HG03432 (cell line): ENCODE measurements at regions not wholly inside any gene's neighbourhood (a gene's known extent, or its start where the extent isn't known, plus 50 kb on each side); places are given as distances from the start of the nearest gene placed in this dataset.
"Not testable (repeated sequence)": the region's sequence is repeated elsewhere in the genome, so short reads cannot be mapped to it uniquely, and the experiment has no call there.

Experiments used
- ATAC-seq: cut with Tn5 transposase; IDR thresholded peaks from one replicate; pipeline ENCODE4 v1.9.1; 2021; ENCODE audit warnings: mild to moderate bottlenecking, moderate library complexity; ENCODE audit not compliant: unreplicated experiment

DNA sequence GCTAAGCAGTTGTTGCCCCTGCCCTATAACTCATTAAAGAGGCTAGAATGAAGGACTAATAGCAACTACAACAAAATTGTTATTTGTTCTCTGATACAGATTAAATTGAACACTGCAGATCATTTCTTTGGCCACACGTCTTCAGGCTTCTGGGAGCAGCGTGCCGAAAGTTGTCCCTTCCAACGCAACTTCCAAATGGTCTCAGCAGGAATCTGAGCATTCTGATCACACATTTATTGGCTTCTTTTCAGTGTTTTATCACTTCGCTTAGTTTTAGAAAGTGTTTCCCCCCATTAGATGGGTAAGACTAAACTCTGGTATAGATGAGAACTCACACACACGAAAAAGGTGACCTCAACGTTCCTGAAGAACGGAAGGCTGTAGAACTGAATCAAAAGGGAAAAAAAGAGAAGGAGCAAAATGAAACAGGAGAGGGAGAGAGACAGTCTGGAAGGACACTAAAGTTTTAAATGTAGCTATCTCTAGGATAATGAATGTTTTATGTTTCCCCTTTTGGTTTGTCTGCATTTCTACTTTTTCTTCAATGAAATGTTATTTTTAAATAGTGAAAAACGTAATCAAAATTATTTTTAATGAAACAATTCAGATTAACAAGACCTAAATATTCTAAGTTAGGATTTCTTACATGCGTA lies 336.5 kb downstream of the RRAGC start:
- no peak for ATAC-seq

DNA sequence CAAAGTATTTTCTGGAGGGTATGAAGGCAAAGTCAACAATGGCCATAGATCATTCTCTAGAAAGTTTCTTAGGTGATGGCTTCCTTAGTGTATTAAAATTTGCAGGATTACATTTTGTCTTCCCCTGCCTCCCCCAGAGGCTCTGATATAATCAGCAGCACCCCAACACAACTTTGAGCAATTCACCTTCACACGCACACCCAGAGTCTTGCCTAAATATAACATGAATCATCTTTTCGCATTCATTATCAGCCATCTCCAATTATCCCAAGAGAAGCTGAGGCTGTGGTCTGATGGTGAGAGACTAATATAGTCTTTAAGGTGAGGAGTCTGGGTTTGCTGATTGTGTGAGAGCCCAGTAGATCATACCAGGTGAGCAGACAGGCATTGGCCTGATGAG lies 343.0 kb downstream of the RRAGC start:
- no peak for ATAC-seq

DNA sequence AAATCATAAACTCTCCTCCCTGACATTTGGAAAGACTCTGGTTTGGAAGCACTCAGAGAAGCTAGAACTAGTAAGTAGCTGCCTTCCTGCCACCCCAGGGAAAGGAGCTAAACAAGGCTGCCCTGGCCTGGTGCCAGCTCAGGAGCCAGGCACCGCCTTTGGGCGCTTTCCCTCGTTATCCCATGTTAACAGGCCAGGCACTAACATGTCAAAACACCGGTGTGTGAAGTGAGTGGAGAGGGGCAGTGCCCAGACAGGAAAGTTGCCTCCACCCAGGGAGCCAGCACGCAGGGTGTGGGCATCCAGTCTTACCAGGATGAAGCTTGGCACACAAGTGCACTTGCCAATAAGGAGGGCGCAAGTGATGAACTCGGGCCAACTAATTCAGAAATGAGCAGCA lies 346.8 kb downstream of the RRAGC start:
- no peak for ATAC-seq

DNA sequence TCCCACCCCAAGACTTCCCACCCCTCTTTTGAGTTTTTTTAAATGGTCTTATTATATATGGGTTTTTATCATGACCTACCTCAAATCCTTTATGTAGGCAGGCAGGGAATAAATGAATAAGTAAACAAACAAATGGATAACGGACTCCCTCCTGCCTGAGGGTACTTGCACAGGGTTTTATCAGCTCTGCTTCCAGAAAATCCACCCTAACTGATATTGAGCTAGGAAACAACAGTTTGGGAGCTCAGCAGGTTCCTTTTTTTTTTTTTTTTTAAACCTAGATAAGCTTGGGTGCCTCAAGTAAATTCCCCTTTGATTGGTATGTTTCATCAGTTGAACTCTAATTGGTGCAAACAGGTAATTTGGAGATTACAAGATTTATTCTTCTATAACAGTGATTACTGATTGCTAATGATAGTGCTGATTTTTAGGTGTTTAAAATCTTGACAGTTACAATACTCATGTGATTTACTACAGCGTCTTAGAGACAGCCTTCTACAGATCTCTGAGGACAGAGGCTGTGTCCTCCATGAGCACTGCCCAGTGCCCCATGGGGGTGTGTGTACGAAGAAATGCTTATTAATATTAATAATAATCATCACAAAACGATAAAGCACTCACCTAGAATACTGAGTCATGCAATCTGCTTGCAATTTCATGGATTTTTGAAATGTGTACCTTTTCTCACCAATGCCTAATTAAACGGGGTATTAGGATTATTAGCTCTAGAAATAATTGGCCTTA lies 347.4 kb downstream of the RRAGC start:
- no peak for ATAC-seq

DNA sequence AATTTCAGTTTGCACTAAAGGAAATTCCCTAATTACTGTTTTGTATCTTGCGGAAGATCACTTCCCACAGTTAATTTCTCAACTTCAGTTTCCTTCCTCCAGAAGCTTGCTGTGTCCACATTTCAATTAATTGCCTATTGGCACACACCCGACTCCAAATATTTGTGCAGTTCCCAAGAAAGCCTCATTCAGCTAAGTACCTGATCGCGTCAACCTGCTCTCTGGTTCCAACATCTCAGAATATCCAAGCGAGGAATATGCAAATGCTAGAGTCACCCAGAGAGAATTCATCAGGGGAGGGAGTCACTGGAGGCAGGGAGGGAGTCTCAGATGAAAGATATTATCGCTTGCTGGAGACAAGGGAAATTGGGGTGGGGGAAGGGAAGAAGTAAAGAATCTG lies 351.3 kb downstream of the RRAGC start:
- no peak for ATAC-seq

DNA sequence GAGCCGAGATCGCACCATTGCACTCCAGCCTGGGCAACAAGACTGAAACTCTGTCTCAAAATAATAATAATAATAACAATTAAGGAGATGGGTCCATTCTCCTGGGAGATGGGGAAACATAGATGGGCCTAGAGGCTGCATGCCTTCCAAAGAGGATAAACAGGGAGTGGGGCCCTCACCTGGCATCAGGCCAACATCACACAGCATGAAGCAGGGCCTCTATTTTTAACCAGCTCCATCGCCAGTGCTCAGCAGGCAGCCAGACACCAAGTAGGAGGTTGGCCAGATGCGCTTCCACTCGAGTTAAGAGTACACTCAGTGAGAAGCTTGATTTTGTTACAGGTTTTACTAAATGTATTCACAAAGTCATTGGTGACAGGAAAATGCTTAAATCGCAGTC lies 352.0 kb downstream of the RRAGC start:
- no peak for ATAC-seq

DNA sequence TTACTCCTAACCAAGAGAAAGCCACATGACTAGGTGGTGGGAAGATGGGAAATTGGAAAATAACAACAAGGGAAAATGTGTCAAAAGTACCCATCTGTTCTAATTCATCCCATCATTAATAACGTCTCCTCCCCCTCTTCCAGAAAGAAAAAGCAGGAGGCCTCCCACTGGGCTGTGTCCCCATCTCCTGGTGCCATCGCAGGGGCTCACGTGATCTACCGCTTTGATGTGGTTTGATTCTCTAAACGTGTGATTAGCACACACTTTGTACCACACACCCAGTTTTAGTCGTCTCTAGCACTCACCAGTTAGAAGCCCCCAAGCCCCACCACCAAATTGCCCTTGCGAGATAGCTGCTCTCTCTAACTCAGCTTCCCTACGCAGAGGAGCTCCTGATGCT lies 353.6 kb downstream of the RRAGC start:
- no peak for ATAC-seq

DNA sequence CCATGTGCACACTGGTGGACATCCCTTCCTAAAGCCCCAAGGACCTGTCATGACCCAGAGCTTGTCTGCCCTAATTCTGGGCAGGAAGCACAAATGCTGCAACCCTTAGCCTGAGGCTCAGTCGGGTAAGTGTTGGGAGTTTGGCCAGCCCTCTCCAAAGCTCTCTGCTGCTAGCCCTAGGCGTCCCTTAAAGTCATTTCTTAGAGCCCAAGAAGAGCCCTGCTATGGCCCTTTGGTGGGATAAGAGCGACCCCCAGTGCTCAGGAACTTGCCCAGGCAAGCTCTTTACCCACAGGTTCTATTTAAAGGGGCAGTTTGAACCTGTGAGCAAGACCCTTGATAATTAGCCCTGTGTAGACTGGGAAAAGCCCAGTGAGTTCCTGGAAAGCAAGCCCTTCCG lies 356.8 kb downstream of the RRAGC start:
- no peak for ATAC-seq

DNA sequence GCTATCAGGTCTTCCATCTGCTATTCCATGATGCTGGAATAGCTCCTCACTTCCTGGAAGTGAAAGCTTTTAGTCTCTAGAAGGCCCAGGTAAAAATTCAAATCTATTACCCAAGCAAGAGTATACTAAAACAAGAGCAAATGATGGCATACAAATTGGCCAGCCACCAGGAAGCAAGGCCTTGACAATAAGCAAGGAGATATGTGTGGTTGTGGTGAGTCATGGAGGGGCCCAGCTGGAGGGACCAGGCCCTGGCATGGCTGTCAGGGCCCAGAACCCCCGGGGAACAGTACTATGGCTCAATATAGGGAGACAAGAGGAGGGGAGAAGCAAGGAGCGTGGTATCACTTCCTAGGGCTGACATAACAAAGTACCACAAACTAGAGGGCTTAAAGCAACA lies 358.7 kb downstream of the RRAGC start:
- ATAC-seq = no peak

DNA sequence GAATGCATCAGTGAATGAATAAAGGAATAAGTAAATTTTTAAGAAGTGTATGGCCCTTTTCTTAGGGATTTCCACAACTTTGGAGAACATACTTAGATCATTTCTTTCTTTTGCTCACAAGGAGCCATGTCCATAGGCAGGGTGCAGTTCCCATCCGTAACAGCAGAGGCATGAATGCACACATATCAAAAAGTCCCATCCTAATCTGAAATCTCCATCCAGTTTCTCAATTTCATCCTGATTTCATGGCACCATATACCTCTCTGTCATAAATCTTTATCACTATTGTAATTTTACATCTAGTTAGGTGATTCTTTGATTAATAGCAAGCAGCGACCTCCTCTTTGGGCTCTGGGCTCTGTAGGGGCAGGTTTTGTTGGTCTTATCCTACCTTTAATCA lies 359.2 kb downstream of the RRAGC start:
- no peak for ATAC-seq

DNA sequence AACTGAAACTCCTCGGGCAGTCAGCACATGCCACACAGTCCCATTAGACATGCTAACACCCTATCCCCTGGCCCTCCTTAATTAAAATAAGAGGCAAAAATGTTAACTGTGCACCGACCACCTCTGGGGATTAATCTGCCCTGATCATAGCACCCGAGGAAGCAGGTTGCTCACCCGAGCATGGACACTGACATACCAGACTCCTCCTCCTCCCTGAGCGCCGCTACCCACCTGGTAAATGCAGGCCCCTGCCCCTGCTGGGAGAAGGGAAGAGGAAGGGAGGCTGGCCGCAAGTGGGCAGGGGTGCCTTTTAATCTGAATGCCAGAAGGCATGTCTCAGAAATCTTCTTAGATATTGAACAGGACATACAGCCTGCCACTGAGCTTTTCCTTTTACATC lies 360.9 kb downstream of the RRAGC start:
- no peak for ATAC-seq

DNA sequence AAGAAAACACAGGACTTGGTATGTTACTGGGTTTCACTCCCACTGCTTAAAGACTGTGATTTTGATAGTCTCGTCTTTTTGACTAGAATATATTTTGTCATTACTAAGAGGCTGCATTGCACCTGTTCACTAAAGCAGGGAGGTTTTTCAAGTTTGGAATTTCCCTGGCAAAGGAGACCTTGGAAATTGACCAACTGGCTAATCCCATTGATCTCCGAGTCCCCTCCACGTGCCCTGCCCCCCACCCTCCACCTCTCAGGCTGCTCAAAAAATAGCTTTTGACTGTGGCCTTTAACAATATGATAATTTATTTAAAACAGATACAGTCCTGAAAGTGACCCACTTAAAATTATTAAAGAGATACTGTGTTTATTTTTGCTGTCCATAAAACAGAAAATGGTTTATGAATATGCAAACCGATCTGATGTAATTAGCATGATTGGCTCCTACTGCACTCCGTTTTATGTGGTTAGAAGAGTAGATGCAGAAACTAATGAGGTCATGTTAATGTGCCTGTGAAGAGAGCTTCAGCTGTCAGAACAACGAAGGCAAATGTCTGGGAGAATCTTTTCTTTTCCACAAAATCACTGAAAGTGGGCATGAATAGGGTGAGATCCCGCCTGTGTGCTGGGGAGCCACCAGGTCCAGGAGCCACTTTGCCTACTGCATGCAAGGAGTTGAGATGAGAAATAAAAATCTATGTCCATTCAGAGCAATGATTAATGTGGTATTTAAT lies 361.5 kb downstream of the RRAGC start:
- ATAC-seq = no peak

DNA sequence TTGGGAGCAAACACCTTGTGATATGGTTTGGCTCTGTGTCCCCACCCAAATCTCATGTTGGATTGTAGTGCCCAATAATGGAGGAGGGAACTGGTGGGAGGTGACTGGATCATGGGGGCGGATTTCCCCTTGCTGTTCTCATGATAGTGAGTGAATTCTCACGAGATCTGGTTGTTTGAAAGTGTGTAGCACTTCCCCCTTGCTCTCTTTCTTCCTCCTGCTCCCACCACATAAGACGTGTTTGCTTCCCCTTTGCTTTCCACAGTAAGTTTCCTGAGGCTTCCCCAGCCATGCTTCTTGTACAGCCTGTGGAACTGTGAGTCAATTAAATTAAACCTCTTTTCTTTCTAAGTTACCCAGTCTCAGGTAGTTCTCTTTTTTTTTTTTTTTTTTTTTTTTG lies 366.3 kb downstream of the RRAGC start:
- not testable (repeated sequence) for ATAC-seq

DNA sequence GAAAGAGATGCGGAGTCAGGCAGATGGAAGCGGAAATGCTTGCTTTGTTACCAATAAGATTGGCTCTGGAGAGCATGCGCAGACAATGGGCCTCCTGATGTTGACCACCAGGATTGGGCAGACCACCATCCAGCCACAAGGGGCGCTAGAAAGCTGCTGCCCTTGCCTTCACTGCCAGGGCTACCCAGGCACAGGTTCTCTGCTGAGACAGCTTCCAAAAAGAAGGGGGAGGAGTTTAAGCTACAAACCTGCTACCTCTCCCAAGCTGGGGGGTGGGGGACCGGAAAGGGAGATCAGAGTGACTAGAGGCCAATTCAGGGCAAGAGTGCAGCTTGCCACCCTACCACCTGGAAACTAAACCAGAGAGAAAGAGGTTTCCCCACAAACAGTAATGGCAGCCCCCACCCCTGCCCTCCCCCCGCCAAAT lies 369.7 kb downstream of the RRAGC start:
- ATAC-seq = no peak

DNA sequence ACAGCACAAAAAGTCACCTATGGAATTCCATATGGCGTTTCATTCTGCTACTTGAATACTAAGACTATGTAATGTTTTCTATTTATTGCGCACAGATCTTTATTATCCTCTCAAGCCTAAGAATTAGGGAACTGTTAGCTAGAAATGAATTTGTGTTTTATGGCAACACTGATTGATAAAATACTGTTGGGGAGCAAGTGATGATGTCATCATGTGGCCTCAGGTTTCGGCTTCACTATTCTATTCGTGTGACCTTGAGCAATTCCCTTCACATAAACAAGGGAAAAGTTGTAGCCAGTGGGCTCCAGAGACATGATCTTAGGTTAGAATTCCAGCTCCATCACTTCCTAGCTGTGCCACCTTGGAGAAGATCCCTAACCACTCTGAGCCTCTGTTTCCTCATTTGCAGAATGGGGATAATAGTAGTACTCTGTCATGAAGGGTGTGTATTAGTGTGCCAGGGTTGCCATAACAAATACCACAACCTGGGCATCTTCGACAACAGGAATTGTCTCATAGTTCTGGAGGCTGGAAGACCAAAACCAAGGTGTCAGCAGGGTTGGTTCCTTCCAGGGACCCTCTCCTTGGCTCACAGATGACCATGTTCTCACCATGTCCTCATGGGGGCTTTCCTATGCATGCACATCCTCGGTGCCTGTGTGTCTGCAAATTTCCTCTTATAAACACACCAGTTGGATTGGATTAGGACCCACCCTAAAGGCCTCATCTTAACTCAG lies 371.2 kb downstream of the RRAGC start:
- ATAC-seq = no peak

DNA sequence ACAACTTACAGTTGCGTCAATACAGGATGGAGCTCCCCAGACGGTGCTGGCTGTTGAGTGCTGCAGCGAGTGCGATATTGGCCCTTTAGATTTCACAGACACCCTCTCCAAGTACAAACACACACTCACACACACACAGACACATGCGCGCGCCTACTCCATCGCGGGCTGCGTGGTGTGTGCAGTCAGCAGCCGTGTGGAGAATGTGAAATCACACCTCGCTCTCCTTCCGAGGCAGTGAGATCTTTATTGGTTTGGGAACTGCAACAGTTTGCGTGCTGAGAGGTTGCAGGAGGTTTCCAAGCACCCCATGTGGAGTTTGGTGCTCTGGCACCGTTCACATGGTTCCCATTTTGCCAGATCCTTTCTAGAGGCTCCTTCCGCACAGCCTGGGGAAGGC lies 372.2 kb downstream of the RRAGC start:
- no peak for ATAC-seq

DNA sequence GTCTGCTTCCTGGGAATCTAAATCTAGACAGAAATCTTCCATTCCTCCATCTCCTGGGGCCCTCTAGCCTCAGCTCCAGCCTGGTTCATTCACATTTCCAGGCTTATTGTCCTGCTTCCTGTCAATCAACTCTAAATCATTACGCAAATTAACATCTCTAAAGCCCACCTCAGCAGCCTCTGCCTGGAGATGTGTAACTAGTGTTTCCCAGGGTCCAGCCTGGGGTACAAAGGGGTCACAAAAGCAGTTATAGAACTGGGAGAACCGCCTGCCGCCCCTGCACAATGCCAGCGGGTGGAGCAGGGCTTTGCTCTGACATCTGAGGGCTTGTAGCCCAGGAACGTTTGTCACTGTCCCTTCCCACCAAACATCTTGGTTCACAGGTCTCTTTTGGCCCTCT lies 373.5 kb downstream of the RRAGC start:
- ATAC-seq = no peak

DNA sequence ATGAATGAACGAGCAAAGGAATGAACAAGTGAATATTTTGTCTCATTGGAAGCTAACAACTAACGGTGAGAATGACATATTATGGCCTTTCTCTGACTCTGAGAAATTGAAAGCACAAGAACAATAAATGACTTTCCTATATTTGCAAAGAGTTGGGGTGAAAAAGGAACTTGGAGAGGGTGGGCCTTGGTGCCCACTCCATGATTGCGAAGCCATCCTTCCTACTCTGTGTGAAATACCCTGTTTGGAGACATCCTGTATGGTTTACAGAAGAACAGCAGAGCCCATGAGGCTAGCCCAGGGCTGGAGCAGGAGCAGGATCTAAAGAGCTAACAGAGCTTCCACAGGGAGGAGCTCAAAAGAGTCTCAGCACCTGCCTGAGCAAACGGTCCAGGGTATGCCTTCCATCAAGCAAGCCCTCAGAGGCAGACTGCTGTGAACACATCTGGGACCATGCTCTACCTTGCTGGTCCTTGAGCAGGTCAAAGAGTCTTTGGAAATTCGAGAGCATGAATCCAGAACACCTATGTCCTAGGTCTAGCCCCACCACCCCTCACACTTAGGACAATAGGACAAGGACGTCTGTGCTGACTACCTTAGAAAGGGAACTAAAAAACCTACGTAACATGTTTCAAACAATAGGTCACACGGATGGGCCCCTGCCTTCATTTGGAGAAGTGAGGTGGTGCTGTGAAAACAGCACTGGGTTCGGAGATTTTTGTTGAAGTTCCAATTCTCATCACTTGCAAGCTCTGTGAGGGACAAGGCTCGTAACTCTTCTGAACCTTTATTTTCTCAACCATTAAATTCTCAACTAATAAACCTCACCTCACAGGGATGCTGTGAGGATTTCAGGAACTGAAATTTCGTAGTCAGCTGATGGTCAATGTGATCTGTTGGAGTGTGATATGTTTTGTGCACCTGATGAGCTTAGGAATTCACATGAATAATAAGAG lies 377.4 kb downstream of the RRAGC start:
- no peak for ATAC-seq

DNA sequence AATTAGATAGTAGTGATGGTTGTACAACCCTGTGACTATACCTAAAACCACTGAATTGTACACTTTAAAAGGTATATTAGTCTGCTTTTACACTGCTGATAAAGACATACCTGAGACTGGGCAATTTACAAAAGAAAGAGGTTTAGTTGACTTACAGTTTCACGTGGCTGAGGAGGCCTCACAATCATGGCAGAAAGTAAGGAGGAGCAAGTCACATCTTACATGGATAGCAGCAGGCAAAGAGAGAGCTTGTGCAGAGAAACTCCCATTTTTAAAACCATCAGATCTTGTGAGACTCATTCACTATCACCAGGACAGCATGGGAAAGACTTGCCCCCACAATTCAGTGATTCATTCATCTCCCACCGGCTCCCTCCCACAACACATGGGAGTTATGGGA lies 379.9 kb downstream of the RRAGC start:
- ATAC-seq = not testable (repeated sequence)

DNA sequence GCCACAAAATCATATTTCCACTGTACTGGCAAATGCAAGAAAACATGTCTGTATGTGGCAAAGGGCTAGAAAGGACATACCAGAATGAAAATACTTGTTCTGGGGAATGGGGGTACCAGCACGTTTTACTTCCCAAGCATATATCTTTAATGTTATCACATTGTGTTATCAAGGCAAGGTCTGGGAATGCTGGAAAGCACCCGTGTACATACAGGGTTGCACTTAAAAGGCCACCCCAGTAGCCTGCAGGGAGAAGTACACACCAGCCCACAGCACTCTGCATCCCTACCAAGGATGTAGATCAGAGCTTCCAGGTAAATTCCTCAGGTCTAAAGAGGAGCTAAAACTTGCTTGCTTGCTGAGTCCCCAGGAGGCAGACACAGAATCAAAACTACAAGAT lies 381.8 kb downstream of the RRAGC start:
- no peak for ATAC-seq
